ENCODE measurements at regions not wholly inside any gene's neighbourhood (a gene's known extent, or its start where the extent isn't known, plus 50 kb on each side); places are given as distances from the start of the nearest gene placed in this dataset.
A peak's percentile ranks its signal among the peaks of the same experiment; 100 is the strongest.

- no peak for DNase-seq (ENCODE audit: low spot score)
Observed at GRCh38 chr21:17451364-17451891, 61.4 kb upstream of the CXADR start.

GRCh38 chr21:17454315-17455027, 58.4 kb upstream of the CXADR start:
- peak; percentile 82 for DNase-seq (ENCODE audit: low spot score)

DNA sequence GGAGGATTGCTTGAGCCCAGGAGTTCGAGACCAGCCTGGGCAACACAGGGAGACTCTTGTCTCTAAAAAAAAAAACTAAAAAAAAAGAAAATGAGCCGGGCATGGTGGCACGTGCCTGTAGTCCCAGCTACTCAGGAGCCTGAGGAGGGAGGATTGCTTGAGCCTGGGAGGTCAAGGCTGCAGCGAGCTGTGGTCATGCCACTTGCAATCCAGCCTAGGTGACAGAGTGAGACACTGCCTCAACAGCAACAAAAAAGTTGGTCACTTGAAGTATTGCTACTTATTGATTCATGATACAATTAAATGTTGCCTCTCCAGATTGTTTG, 57.9 kb upstream of the CXADR start:
- no peak for DNase-seq (ENCODE audit: low spot score)

GRCh38 chr21:17455451-17455850, 57.4 kb upstream of the CXADR start:
- no peak for DNase-seq (ENCODE audit: low spot score)

- DNase-seq (ENCODE audit: low spot score): no peak
Observed at GRCh38 chr21:17458279-17458678, 54.6 kb upstream of the CXADR start.

GRCh38 chr21:17460094-17460493, 52.7 kb upstream of the CXADR start:
- no peak for DNase-seq (ENCODE audit: low spot score)

DNA sequence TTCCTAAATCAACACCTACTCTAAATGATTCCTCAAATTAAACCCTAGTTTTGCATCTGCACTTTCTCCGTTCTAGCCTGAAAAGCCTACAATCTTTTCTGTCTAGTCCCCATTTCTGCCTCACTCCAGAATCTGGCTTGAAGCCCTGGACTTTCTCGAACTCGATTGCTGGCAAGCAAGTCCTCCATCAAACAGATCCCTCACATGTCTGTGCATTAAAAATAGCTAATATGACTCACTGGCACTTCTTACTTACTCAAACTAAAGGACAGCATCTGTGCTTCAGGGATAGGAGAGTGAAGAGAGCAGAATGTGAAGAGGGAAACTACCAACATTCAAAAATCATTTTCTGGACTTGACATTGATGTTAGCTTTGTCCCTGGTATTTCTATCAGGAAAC, 51.8 kb upstream of the CXADR start:
- no peak for DNase-seq (ENCODE audit: low spot score)

GRCh38 chr21:17461582-17461981, 51.3 kb upstream of the CXADR start:
- no peak for DNase-seq (ENCODE audit: low spot score)

- DNase-seq (ENCODE audit: low spot score): no peak
Observed at GRCh38 chr21:17462276-17462981, 50.4 kb upstream of the CXADR start.

Measured in cerebellar cortex (tissue), 1 donor.